Colonic mucosa (tissue), 4 donors: ENCODE measurements at regions not wholly inside any gene's neighbourhood (a gene's known extent, or its start where the extent isn't known, plus 50 kb on each side); places are given as distances from the start of the nearest gene placed in this dataset.

Experiments used
- DNase-seq: peaks from one replicate; pipeline ENCODE4 v3.0.0-alpha.2; 2020
- H3K27ac ChIP-seq: fragments of 200-600 bp; one replicate; pipeline ENCODE4 v1.8.0; 2021
- H3K27me3 ChIP-seq: fragments of 200-600 bp; one replicate; pipeline ENCODE4 v1.8.0; 2021
- H3K36me3 ChIP-seq: fragments of 200-600 bp; one replicate; pipeline ENCODE4 v1.8.0; 2021
- H3K4me1 ChIP-seq: fragments of 200-600 bp; one replicate; pipeline ENCODE4 v1.8.0; 2021; ENCODE audit warnings: mild to moderate bottlenecking
- H3K4me3 ChIP-seq: fragments of 200-600 bp; one replicate; pipeline ENCODE4 v1.8.0; 2021
- H3K9ac ChIP-seq, 2 donors: one replicate each; pipeline ENCODE4 v1.7.0; 2013; ENCODE audit warnings: control low read depth in 2 of 2, low read depth in 2 of 2, low read length in 2 of 2
- H3K9me3 ChIP-seq: fragments of 200-600 bp; one replicate; pipeline ENCODE4 v1.8.0; 2021
- intact Hi-C: fragments of 100-400 bp; cut with DNase I; formaldehyde crosslinking; loops from one replicate; pipeline ENCODE4 v1.14.1; 2022
- TF ChIP-seq, protein P1 (sequence below): fragments of 200-600 bp; IDR thresholded peaks from one replicate; pipeline ENCODE4 v1.8.0; 2022; ENCODE audit warnings: antibody characterized with exemption, mild to moderate bottlenecking
- donor health status: healthy.
- donor health status: DM: no; HTN: no; CAD: no.
- donor health status: DM: no; HTN: no; CAD: no.

- H3K4me1 ChIP-seq = no peaks in the 10 kb centered on the region
- H3K9ac ChIP-seq = no peak overlapping the region
- H3K27ac ChIP-seq = no peak overlapping the region
- TF ChIP-seq, protein P1, sequence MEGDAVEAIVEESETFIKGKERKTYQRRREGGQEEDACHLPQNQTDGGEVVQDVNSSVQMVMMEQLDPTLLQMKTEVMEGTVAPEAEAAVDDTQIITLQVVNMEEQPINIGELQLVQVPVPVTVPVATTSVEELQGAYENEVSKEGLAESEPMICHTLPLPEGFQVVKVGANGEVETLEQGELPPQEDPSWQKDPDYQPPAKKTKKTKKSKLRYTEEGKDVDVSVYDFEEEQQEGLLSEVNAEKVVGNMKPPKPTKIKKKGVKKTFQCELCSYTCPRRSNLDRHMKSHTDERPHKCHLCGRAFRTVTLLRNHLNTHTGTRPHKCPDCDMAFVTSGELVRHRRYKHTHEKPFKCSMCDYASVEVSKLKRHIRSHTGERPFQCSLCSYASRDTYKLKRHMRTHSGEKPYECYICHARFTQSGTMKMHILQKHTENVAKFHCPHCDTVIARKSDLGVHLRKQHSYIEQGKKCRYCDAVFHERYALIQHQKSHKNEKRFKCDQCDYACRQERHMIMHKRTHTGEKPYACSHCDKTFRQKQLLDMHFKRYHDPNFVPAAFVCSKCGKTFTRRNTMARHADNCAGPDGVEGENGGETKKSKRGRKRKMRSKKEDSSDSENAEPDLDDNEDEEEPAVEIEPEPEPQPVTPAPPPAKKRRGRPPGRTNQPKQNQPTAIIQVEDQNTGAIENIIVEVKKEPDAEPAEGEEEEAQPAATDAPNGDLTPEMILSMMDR = no peak
- H3K36me3 ChIP-seq = no peaks in the 10 kb centered on the region
- no peak overlapping the region for H3K4me3 ChIP-seq
- DNase-seq = no peak
- intact Hi-C loops = no loop called here
- no peaks in the 10 kb centered on the region for H3K27me3 ChIP-seq
- H3K9me3 ChIP-seq = no peaks in the 10 kb centered on the region
Measured at GRCh38 chr12:31217356-31218130, 108.4 kb downstream of the SINHCAF start.

DNA sequence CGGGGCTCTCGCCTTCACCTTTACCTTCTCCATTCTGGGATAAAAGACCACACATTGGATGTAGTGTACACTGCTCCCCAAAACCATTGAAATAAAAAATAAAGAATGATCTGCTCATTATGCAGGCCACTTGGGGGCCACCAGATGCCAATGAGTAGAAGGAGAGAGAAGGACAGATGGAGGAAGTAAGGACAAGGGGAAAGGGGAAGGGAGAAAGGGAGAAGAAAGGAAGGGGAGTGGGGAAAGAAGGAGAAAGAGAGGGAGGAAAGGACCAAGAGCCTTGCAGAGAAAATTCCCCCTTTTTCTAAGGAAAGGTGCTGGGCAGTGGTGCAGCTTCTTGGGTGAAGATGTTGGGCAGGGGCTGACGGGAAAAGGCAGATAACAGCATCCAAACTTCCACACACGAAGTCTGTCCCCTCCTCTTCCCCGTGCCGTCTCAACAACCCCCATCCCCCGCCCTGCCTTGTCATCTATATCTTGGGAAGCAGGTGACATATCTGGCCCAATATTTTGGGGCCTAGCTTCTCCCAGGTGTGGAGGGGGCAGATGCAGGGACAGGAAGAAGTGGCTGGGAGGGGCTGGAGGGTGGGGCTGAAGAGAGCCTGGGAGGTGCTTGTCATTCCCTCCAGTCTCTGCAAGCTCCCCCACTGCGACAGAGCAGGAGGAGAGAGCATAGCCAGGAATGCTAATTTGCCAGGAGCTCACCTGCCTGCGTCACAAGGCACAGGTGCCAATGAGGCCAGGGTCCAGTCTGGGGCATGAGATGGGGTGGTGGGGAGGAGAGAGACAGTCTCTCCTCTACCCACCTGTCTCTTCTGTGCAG is 107.5 kb downstream of the SINHCAF start:
- Histone ChIP-seq H3K9me3 (no peaks in the 10 kb centered on the region), H3K9ac (no peak overlapping the region), H3K4me1 (no peaks in the 10 kb centered on the region), H3K36me3 (no peaks in the 10 kb centered on the region), H3K27ac (no peak overlapping the region), H3K4me3 (no peak overlapping the region), H3K27me3 (no peaks in the 10 kb centered on the region)
- intact Hi-C loops = no loop called here
- DNase-seq = no peak
- TF ChIP-seq, protein P1 = no peak

DNA sequence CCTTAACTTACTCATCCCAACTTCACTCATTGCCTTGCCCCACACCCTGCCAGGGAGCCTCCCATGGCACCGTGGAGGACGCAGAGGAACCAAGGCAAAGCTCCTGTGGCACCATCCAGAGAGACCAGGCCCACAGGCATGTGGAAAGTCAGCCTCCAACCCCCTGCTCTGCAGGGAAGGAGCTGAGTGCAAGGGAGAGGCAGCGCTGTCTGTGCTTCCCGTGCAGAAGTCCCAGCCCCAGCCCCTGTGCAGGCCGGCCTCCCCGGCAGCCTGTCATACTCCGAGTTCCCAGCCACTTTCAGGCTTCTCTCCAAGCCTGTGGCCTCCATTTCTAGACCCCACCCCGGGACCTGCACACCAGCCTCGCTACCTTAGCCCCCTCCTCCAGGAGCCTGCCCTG is 106.4 kb downstream of the SINHCAF start:
- no peak for DNase-seq
- Histone ChIP-seq H3K4me1 (no peaks in the 10 kb centered on the region), H3K27me3 (no peaks in the 10 kb centered on the region), H3K36me3 (no peaks in the 10 kb centered on the region), H3K27ac (no peak overlapping the region), H3K9me3 (no peaks in the 10 kb centered on the region), H3K4me3 (no peak overlapping the region), H3K9ac (no peak overlapping the region)
- TF ChIP-seq, protein P1 = no peak
- intact Hi-C loops = no loop called here

DNA sequence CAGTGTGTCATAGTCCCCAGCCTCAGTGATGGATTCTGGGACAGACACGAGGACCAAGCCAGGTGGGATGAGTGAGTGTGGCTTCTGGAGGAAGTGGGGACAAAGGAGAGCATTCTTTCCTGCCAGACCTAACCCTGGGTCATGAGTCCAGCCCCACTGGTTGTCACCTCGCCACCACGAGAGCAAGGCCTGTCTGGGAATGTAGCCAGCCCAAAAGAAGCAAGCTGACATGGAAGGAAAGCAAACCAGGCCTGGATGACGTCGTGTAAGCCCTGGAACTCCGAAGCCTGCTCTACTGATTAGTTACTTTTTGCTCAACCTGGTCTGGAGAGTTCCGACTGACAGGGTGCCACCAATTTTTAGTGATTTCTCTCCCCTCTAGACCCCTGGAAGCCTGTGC is 105.9 kb downstream of the SINHCAF start:
- no peaks in the 10 kb centered on the region for H3K9me3 ChIP-seq
- DNase-seq = no peak
- no peaks in the 10 kb centered on the region for H3K4me1 ChIP-seq
- no peaks in the 10 kb centered on the region for H3K36me3 ChIP-seq
- H3K9ac ChIP-seq = no peak overlapping the region
- no peaks in the 10 kb centered on the region for H3K27me3 ChIP-seq
- no peak overlapping the region for H3K27ac ChIP-seq
- intact Hi-C loops = no loop called here
- TF ChIP-seq, protein P1 = no peak
- H3K4me3 ChIP-seq = no peak overlapping the region

DNA sequence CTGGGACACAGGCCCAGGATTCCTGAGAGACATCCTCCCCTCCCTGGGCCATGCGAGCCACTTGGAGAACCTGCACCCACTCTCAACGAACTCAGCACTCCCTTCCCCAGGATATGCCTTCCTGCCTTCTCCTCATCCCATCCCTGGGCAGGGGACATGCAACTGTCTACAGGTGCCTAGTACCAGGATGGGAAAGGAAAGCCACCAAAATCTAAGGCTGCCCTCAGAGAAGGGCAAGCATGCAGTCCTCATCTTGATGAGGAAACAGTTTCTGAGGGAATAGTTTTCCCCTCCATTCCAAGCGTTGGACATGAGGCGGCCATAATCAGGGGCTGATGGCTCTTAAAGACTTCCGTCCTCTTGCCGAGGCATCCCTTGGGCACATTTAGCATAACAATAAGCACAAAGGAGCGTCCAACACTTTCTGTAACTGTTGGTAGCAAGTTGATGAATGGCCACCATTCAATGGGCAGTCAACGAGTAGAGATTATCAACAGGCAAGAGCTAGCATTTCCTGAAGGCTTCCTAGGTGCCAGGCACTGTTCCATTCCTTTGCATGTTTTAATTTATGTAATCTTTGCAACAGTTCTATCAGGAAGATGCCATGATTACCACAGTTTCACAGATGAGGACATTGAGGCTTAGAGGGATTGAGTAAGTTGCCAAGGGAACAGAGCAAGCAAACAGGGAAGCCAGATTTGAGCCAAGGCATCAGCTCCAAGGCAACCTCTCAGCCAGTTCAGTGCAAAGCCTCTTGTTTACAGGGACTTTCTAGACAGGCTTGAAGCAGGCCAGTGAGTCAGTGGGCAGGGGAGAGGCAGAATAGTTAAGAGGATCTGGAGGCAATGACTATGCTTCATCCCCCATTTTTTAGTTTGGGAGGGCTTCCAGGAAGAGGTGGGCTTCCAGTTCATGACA is 105.1 kb downstream of the SINHCAF start:
- TF ChIP-seq, protein P1 = no peak
- Histone ChIP-seq H3K27me3 (no peaks in the 10 kb centered on the region), H3K4me1 (no peaks in the 10 kb centered on the region), H3K27ac (no peak overlapping the region), H3K4me3 (no peak overlapping the region), H3K9me3 (no peaks in the 10 kb centered on the region), H3K36me3 (no peaks in the 10 kb centered on the region), H3K9ac (no peak overlapping the region)
- DNase-seq = no peak
- intact Hi-C loops = no loop called here
